ENCODE measurements at regions not wholly inside any gene's neighbourhood (a gene's known extent, or its start where the extent isn't known, plus 50 kb on each side); places are given as distances from the start of the nearest gene placed in this dataset.

DNA sequence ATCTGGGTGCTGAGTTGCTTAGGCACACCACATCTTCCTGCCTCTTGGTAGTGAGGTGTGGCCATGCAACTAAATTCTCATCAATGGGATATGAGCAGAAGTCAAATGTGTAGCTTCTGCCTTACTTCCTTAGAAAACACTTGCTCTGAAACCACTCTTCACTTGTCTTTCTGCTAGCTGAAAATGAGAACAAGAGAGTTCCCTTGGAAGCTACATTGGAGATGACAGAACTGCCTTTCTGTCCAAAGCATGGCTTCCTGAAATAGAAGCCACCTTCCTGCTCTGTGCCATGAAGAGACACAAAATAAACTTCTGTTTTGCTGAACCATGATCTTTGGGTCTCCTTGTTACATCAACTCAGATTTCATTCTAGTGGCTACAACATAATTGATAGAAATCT is 659.9 kb downstream of the IRS1 start:
- no peak for DNase-seq
- Histone ChIP-seq H2AFZ (ENCODE audit: low read length) (no peak overlapping the region), H3K79me2 (ENCODE audit: low read length) (no peaks in the 10 kb centered on the region), H3K4me1 (ENCODE audit: low read length) (no peaks in the 10 kb centered on the region), H3K4me2 (ENCODE audit: low read depth, low read length, poor library complexity, severe bottlenecking) (no peak overlapping the region), H3K27me3 (ENCODE audit: low read length) (no peaks in the 10 kb centered on the region), H4K20me1 (ENCODE audit: insufficient read depth, low read depth, low read length) (no peaks in the 10 kb centered on the region), H3K9me2 (replicated peaks; ENCODE audit: insufficient read depth, low read length) (no peaks in the 10 kb centered on the region), H3K9me3 (ENCODE audit: low read length) (no peaks in the 10 kb centered on the region; the same call in 1 of the 2 replicates), H3K9ac (ENCODE audit: low read length) (no peak overlapping the region), H3K27ac (ENCODE audit: low read length) (no peak overlapping the region), H3K36me3 (ENCODE audit: insufficient read depth, low read length) (no peaks in the 10 kb centered on the region), H3K4me3 (ENCODE audit: low read length) (no peak overlapping the region)

DNA sequence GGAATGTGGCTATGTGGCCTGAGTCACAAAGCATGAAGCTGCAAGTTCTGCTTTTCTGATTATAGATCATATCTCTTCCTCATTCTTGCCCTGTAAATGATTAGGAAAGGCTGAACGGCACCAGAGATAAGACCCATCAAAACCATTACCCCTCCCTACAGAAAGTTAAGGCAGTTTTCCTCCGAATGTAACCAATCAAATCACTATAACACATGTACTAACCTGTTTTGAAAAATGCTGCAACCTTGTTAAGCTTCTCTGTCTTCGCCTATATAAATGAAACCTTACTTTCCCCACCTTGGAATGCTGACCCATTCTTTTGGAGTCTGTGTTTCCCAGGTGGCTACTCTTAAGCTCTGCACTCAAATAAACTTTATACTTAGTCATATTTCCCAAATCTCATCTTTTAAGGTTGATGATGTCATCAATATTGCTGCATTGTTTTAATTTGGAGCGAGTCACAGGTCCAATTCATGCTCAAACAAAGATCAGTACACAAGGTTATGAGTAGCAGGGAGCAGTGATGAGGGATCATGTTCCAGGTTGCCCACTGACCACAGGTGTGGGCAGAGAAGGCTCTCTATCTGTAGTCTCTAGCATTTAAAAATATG is 662.3 kb downstream of the IRS1 start:
- no peak for DNase-seq
- no peaks in the 10 kb centered on the region for H3K9me3 ChIP-seq (ENCODE audit: low read length)
- no peaks in the 10 kb centered on the region for H3K79me2 ChIP-seq (ENCODE audit: low read length)
- H3K9me2 ChIP-seq (replicated peaks; ENCODE audit: insufficient read depth, low read length): no peaks in the 10 kb centered on the region
- H3K27me3 ChIP-seq (ENCODE audit: low read length): no peaks in the 10 kb centered on the region
- no peak overlapping the region for H3K4me2 ChIP-seq (ENCODE audit: low read depth, low read length, poor library complexity, severe bottlenecking)
- H3K4me1 ChIP-seq (ENCODE audit: low read length): no peaks in the 10 kb centered on the region
- no peak overlapping the region for H2AFZ ChIP-seq (ENCODE audit: low read length)
- no peaks in the 10 kb centered on the region for H4K20me1 ChIP-seq (ENCODE audit: insufficient read depth, low read depth, low read length)
- no peak overlapping the region for H3K4me3 ChIP-seq (ENCODE audit: low read length)
- no peaks in the 10 kb centered on the region for H3K36me3 ChIP-seq (ENCODE audit: insufficient read depth, low read length)
- no peak overlapping the region for H3K27ac ChIP-seq (ENCODE audit: low read length)
- no peak overlapping the region for H3K9ac ChIP-seq (ENCODE audit: low read length)

DNA sequence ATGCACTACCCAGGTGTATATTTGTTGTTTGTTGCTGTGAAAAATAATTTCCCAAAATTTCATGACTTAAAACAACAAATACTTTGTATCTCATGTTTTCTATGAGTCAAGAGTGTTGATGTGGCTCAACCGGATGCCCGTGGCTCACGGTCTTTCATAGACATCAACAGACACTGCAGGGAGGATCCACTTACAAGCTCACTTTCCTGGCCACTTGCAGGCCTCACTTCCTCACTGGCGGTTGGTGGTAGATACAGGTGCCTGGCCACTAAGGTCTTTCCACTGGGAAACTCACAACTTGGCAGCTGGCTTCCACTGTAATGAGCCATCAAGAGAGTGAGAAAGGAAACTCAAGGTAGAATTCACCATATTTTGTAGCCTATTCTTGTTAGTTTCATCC is 662.9 kb downstream of the IRS1 start:
- no peak overlapping the region for H3K27ac ChIP-seq (ENCODE audit: low read length)
- no peak for DNase-seq
- no peaks in the 10 kb centered on the region for H4K20me1 ChIP-seq (ENCODE audit: insufficient read depth, low read depth, low read length)
- no peaks in the 10 kb centered on the region for H3K9me2 ChIP-seq (replicated peaks; ENCODE audit: insufficient read depth, low read length)
- no peaks in the 10 kb centered on the region for H3K4me1 ChIP-seq (ENCODE audit: low read length)
- no peak overlapping the region for H2AFZ ChIP-seq (ENCODE audit: low read length)
- H3K27me3 ChIP-seq (ENCODE audit: low read length): no peaks in the 10 kb centered on the region
- no peaks in the 10 kb centered on the region for H3K36me3 ChIP-seq (ENCODE audit: insufficient read depth, low read length)
- no peak overlapping the region for H3K4me2 ChIP-seq (ENCODE audit: low read depth, low read length, poor library complexity, severe bottlenecking)
- no peak overlapping the region for H3K9ac ChIP-seq (ENCODE audit: low read length)
- no peaks in the 10 kb centered on the region for H3K9me3 ChIP-seq (ENCODE audit: low read length)
- no peak overlapping the region for H3K4me3 ChIP-seq (ENCODE audit: low read length)
- no peaks in the 10 kb centered on the region for H3K79me2 ChIP-seq (ENCODE audit: low read length)

DNA sequence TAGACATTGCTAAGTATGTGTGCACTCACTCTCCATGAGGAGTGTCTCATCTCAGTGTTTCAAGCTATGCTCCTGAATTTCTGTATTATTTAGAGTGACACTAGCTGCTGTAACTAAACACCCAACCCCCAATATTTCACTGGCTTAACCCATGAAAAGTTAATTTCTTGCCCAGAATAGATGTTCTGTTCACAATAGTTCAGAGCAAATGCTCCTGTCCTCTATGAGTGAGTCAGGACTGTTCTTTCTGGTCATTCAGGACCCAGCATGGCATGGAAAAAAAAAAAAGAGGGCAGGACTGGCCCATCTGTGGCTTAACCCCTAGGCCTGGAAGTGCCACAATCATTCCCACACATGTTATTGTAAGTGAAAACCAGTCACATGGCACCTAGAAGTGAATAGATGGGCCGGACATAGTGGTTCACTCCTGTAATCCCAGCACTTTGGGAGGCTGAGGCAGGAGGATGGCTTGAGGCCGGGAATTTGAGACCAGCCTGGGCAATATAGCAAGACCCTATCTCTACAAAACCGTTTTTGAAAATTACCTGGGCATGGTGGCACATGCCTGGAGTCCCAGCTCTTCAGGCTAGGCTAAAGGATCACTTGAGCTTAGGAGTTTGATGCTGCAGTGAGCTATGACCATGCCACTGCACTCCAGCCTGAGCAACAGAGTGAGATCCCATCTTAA is 663.6 kb downstream of the IRS1 start:
- H3K27ac ChIP-seq (ENCODE audit: low read length): no peak overlapping the region
- H2AFZ ChIP-seq (ENCODE audit: low read length): no peak overlapping the region
- no peaks in the 10 kb centered on the region for H3K79me2 ChIP-seq (ENCODE audit: low read length)
- no peaks in the 10 kb centered on the region for H3K4me1 ChIP-seq (ENCODE audit: low read length)
- H3K9me3 ChIP-seq (ENCODE audit: low read length): no peaks in the 10 kb centered on the region
- H3K36me3 ChIP-seq (ENCODE audit: insufficient read depth, low read length): no peaks in the 10 kb centered on the region
- H3K9ac ChIP-seq (ENCODE audit: low read length): no peak overlapping the region
- H4K20me1 ChIP-seq (ENCODE audit: insufficient read depth, low read depth, low read length): no peaks in the 10 kb centered on the region
- no peaks in the 10 kb centered on the region for H3K9me2 ChIP-seq (replicated peaks; ENCODE audit: insufficient read depth, low read length)
- H3K4me3 ChIP-seq (ENCODE audit: low read length): no peak overlapping the region
- DNase-seq: no peak
- H3K27me3 ChIP-seq (ENCODE audit: low read length): no peaks in the 10 kb centered on the region
- H3K4me2 ChIP-seq (ENCODE audit: low read depth, low read length, poor library complexity, severe bottlenecking): no peak overlapping the region

DNA sequence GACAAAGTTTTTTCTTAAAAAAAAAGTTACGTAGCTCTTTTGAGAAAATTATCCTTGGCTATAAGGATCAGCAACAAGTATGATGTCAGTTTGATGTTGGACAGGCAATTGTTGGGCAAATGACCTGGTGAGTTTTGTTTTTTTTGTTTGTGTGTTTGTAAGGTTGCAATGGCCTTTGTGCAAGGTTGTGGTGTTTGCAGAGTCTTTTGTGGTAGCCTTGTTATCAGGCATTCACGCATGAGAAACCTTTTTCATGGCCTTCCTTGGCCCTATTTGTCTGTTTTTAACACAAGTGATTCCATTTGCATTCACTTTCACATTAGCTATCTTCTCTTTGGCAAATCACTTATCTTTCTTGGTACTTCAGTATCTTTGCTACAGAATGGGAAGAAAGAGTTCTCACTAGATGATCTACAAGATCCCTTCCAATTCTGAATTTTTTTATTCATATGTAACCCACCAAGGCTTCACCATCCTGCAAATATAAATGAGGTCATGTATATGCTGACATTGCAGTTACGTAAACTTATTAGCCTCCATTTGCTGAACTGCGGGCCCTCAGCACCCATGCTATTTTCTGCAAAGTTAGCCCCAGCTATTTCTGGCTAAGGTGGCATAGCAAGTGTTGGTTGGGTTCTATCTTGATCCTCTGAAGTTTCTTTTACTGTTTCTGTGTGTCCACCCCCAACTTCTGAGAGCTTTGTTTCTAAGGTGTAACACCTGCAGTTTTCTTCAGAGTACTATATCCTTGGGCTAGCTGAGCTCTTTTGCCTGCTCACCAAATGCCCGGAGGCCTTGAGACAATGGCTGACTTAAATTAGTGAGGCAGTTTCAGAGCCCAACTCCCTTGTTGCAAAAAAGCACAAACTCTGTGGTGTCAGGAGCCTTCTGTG is 667.1 kb downstream of the IRS1 start:
- H3K9me3 ChIP-seq (ENCODE audit: low read length): no peaks in the 10 kb centered on the region
- no peak for DNase-seq
- H3K9ac ChIP-seq (ENCODE audit: low read length): no peak overlapping the region
- no peaks in the 10 kb centered on the region for H3K27me3 ChIP-seq (ENCODE audit: low read length)
- H3K9me2 ChIP-seq (replicated peaks; ENCODE audit: insufficient read depth, low read length): no peaks in the 10 kb centered on the region
- no peak overlapping the region for H3K27ac ChIP-seq (ENCODE audit: low read length)
- no peaks in the 10 kb centered on the region for H3K36me3 ChIP-seq (ENCODE audit: insufficient read depth, low read length)
- no peak overlapping the region for H2AFZ ChIP-seq (ENCODE audit: low read length)
- H4K20me1 ChIP-seq (ENCODE audit: insufficient read depth, low read depth, low read length): no peaks in the 10 kb centered on the region
- no peaks in the 10 kb centered on the region for H3K79me2 ChIP-seq (ENCODE audit: low read length)
- H3K4me2 ChIP-seq (ENCODE audit: low read depth, low read length, poor library complexity, severe bottlenecking): no peak overlapping the region
- no peak overlapping the region for H3K4me3 ChIP-seq (ENCODE audit: low read length)
- no peaks in the 10 kb centered on the region for H3K4me1 ChIP-seq (ENCODE audit: low read length)

DNA sequence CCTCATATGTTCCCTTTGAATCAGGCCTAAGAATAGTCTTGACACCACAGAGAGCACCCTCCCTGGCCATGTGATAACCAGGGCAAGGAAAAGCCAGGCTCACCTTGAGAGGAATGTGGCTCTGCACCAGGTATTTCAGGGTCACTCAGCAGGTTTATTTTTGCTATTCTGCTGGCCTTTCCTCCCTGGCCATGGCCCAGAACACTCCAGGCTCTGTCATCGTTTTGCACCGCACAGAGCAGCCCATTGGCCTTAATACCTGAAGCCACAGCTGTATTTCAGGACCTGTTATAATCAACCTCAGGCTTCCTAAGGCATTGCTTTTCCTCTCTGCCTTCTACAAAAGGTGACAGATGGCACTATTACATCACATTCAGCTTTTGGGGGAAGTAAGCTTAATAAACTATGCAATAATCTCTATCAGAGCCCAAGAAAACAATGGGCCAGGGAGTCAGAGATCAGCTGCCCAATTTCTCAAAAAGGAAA is 668.3 kb downstream of the IRS1 start:
- H3K9me3 ChIP-seq (ENCODE audit: low read length): no peaks in the 10 kb centered on the region
- DNase-seq: no peak
- H3K36me3 ChIP-seq (ENCODE audit: insufficient read depth, low read length): no peaks in the 10 kb centered on the region
- no peaks in the 10 kb centered on the region for H3K4me1 ChIP-seq (ENCODE audit: low read length)
- no peak overlapping the region for H3K9ac ChIP-seq (ENCODE audit: low read length)
- H3K9me2 ChIP-seq (replicated peaks; ENCODE audit: insufficient read depth, low read length): no peaks in the 10 kb centered on the region
- H3K27ac ChIP-seq (ENCODE audit: low read length): no peak overlapping the region
- no peaks in the 10 kb centered on the region for H4K20me1 ChIP-seq (ENCODE audit: insufficient read depth, low read depth, low read length)
- H3K4me3 ChIP-seq (ENCODE audit: low read length): no peak overlapping the region
- H3K4me2 ChIP-seq (ENCODE audit: low read depth, low read length, poor library complexity, severe bottlenecking): no peak overlapping the region
- no peak overlapping the region for H2AFZ ChIP-seq (ENCODE audit: low read length)
- H3K79me2 ChIP-seq (ENCODE audit: low read length): no peaks in the 10 kb centered on the region
- no peaks in the 10 kb centered on the region for H3K27me3 ChIP-seq (ENCODE audit: low read length)

DNA sequence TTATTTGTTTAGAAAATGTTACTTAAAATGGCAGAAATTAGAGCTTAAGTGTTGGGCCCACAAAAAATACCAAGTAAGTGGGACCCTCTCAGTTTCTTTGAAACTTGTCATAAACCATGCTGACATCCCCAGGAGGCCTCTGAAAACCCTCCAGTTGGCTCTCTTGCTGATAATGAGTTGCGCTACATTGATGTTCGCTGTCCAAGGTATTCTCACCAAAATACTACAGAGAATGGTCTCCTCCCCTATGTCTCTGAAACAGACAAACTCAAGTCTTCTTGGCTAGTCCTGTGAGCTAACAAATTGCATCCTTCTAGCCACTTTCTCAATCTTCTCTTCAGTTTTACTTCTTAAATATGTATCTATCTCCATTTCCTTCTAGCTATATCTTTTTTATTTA is 669.4 kb downstream of the IRS1 start:
- no peak for DNase-seq
- no peak overlapping the region for H3K27ac ChIP-seq (ENCODE audit: low read length)
- no peaks in the 10 kb centered on the region for H4K20me1 ChIP-seq (ENCODE audit: insufficient read depth, low read depth, low read length)
- no peaks in the 10 kb centered on the region for H3K9me2 ChIP-seq (replicated peaks; ENCODE audit: insufficient read depth, low read length)
- no peaks in the 10 kb centered on the region for H3K4me1 ChIP-seq (ENCODE audit: low read length)
- H3K27me3 ChIP-seq (ENCODE audit: low read length): no peaks in the 10 kb centered on the region
- no peak overlapping the region for H2AFZ ChIP-seq (ENCODE audit: low read length)
- no peak overlapping the region for H3K4me3 ChIP-seq (ENCODE audit: low read length)
- H3K9ac ChIP-seq (ENCODE audit: low read length): no peak overlapping the region
- H3K9me3 ChIP-seq (ENCODE audit: low read length): no peaks in the 10 kb centered on the region
- no peak overlapping the region for H3K4me2 ChIP-seq (ENCODE audit: low read depth, low read length, poor library complexity, severe bottlenecking)
- no peaks in the 10 kb centered on the region for H3K79me2 ChIP-seq (ENCODE audit: low read length)
- no peaks in the 10 kb centered on the region for H3K36me3 ChIP-seq (ENCODE audit: insufficient read depth, low read length)

DNA sequence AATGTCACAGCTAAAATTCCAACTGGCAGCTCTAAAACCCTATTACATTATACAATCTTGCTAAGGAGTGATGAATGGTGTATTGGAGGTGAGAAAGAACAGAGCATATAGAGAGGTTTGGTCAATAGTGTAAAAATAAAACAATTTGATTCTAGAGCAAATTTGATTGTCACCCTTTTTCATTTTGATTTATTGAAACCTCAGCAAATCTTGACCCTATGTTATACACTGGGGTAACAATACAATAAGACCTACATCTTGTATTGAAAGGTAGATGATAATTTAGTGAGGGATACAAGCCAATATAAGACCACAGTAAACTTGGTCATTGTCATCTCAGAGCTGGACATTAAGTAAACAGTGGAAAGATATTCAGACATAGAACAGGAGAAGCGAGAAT is 671.9 kb downstream of the IRS1 start:
- Histone ChIP-seq H4K20me1 (ENCODE audit: insufficient read depth, low read depth, low read length) (no peaks in the 10 kb centered on the region), H3K36me3 (ENCODE audit: insufficient read depth, low read length) (no peaks in the 10 kb centered on the region), H3K4me1 (ENCODE audit: low read length) (no peaks in the 10 kb centered on the region), H3K4me3 (ENCODE audit: low read length) (no peak overlapping the region), H2AFZ (ENCODE audit: low read length) (no peak overlapping the region), H3K79me2 (ENCODE audit: low read length) (no peaks in the 10 kb centered on the region), H3K9me2 (replicated peaks; ENCODE audit: insufficient read depth, low read length) (no peaks in the 10 kb centered on the region), H3K9ac (ENCODE audit: low read length) (no peak overlapping the region), H3K9me3 (ENCODE audit: low read length) (no peaks in the 10 kb centered on the region), H3K27ac (ENCODE audit: low read length) (no peak overlapping the region), H3K27me3 (ENCODE audit: low read length) (no peaks in the 10 kb centered on the region), H3K4me2 (ENCODE audit: low read depth, low read length, poor library complexity, severe bottlenecking) (no peak overlapping the region)
- DNase-seq: no peak
